ENCODE measurements at regions not wholly inside any gene's neighbourhood (a gene's known extent, or its start where the extent isn't known, plus 50 kb on each side); places are given as distances from the start of the nearest gene placed in this dataset.
"Not testable (repeated sequence)": the region's sequence is repeated elsewhere in the genome, so short reads cannot be mapped to it uniquely, and the experiment has no call there.

DNA sequence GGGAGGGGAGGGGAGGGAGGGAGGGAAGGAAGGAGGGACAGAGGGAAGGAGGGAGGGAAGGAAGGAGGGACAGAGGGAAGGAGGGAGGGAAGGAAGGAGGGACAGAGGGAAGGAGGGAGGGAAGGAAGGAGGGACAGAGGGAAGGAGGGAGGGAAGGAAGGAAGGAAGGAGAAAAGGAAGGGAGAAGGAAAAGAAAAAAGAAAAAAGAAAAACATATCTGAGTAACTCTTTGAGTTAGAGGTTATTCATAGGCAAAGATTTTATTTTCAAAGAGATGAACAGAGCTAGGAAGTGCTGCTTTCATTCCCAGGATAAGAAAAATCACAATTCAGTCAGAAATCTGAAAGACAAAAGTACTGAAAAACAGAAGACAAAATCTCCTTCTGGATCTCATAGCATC, 379.7 kb upstream of the GYPC start:
- TF ChIP-seq, protein P1, sequence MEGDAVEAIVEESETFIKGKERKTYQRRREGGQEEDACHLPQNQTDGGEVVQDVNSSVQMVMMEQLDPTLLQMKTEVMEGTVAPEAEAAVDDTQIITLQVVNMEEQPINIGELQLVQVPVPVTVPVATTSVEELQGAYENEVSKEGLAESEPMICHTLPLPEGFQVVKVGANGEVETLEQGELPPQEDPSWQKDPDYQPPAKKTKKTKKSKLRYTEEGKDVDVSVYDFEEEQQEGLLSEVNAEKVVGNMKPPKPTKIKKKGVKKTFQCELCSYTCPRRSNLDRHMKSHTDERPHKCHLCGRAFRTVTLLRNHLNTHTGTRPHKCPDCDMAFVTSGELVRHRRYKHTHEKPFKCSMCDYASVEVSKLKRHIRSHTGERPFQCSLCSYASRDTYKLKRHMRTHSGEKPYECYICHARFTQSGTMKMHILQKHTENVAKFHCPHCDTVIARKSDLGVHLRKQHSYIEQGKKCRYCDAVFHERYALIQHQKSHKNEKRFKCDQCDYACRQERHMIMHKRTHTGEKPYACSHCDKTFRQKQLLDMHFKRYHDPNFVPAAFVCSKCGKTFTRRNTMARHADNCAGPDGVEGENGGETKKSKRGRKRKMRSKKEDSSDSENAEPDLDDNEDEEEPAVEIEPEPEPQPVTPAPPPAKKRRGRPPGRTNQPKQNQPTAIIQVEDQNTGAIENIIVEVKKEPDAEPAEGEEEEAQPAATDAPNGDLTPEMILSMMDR (conservative IDR thresholded peaks at IDR 0.05; ENCODE audit: low read depth, low read length): not testable (repeated sequence)
- not testable (repeated sequence) for TF ChIP-seq EZH2 (IDR thresholded peaks at IDR 0.05; ENCODE audit: borderline replicate concordance, low read depth, low read length, poor library complexity, severe bottlenecking)
